Endothelial cell (in vitro differentiated cells): ENCODE measurements at regions not wholly inside any gene's neighbourhood (a gene's known extent, or its start where the extent isn't known, plus 50 kb on each side); places are given as distances from the start of the nearest gene placed in this dataset.
"Not testable (repeated sequence)": the region's sequence is repeated elsewhere in the genome, so short reads cannot be mapped to it uniquely, and the experiment has no call there.

Source experiments
- DNase-seq: peaks from one replicate; pipeline ENCODE4 v3.0.0; 2021; ENCODE audit warnings: low spot score
- H3K27ac Mint-ChIP-seq: one replicate; pipeline ENCODE4 v1.8.0; 2021; ENCODE audit warnings: mixed read lengths, inconsistent platforms; ENCODE audit not compliant: unreplicated experiment
- H3K27me3 Mint-ChIP-seq: one replicate; pipeline ENCODE4 v1.8.0; 2021; ENCODE audit warnings: mild to moderate bottlenecking, moderate library complexity, mixed read lengths, inconsistent platforms; ENCODE audit not compliant: unreplicated experiment
- H3K36me3 Mint-ChIP-seq: one replicate; pipeline ENCODE4 v1.8.0; 2021; ENCODE audit warnings: mild to moderate bottlenecking, low read depth, mixed read lengths, inconsistent platforms; ENCODE audit not compliant: unreplicated experiment
- H3K4me1 Mint-ChIP-seq: one replicate; pipeline ENCODE4 v1.8.0; 2021; ENCODE audit warnings: mild to moderate bottlenecking, mixed read lengths, inconsistent platforms; ENCODE audit not compliant: unreplicated experiment
- H3K4me3 Mint-ChIP-seq: one replicate; pipeline ENCODE4 v1.8.0; 2021; ENCODE audit warnings: mild to moderate bottlenecking, mixed read lengths, inconsistent platforms; ENCODE audit not compliant: unreplicated experiment
- H3K9me3 Mint-ChIP-seq: one replicate; pipeline ENCODE4 v1.8.0; 2021; ENCODE audit warnings: mixed read lengths, inconsistent platforms; ENCODE audit not compliant: unreplicated experiment
- TF ChIP-seq, protein P1 (sequence below): fragments of 200-600 bp; sonication (generic); IDR thresholded peaks from one replicate; pipeline ENCODE4 v1.5.0; 2021; ENCODE audit warnings: antibody characterized with exemption; ENCODE audit not compliant: unreplicated experiment

DNA sequence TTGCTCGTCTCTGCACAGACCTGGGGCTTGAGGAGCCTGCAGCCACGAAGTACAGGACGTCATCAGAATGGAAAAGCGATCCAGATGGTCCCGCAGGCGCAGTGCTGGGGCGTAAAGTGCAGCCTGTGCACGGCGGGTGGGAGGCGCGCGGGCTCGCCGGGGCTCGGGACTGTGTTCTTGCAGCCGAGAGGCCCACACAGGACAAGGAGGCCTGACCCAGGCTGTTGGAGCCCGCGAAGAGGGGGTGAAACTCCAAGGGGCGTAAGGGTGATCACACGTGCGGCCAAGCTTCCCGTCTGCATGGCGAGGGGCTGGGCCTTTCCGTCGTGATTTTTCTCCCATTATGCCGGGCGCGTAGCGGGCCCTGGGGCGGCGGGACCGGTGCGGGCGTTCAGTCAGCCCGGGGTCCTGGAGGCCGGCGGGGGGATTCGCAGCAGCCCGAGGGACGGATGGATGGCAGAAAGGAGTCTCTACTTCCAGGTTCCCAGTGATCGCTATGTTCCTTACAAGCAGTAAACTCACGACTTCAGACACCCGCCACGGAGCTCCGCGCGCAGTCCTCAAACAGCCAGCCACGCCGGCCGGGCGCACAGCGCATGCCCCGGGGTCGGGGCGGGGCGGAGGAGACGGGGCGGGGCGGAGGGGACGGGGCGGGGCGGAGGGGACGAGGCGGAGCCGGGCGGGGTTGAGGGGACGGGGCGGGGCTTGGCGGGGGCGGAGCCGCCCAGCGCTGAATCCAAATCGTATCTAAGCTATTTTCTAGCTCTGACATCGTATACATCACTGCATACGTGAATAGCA lies 141.0 kb upstream of the KCNJ18 start:
- Mint-ChIP-seq H3K4me3 (peak overlapping the region; percentile 77), H3K27ac (no peak overlapping the region), H3K4me1 (peaks cover 9% of the 10 kb centered on the region), H3K27me3 (peaks cover 4% of the 10 kb centered on the region), H3K9me3 (no peaks in the 10 kb centered on the region), H3K36me3 (no peaks in the 10 kb centered on the region)
- TF ChIP-seq, protein P1, sequence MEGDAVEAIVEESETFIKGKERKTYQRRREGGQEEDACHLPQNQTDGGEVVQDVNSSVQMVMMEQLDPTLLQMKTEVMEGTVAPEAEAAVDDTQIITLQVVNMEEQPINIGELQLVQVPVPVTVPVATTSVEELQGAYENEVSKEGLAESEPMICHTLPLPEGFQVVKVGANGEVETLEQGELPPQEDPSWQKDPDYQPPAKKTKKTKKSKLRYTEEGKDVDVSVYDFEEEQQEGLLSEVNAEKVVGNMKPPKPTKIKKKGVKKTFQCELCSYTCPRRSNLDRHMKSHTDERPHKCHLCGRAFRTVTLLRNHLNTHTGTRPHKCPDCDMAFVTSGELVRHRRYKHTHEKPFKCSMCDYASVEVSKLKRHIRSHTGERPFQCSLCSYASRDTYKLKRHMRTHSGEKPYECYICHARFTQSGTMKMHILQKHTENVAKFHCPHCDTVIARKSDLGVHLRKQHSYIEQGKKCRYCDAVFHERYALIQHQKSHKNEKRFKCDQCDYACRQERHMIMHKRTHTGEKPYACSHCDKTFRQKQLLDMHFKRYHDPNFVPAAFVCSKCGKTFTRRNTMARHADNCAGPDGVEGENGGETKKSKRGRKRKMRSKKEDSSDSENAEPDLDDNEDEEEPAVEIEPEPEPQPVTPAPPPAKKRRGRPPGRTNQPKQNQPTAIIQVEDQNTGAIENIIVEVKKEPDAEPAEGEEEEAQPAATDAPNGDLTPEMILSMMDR = no peak
- peak; percentile 82 for DNase-seq

DNA sequence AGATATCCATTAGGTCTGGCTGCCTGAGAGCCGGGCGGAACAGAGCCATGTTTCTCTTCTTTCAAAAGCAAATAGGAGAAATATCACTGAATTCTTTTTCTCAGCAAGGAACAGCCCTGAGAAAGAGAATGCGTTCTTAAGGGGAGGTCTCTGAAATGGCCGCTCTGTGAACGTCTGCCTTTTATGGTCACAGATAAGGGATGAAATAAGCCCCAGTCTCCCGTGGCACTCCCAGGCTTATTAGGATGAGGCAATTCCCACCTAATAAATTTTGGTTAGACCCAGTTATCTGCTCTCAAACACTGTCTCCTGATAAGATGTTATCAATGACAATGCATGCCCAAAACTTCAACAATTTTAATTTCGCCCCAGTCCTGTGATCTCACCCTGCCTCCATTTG lies 133.4 kb upstream of the KCNJ18 start:
- H3K36me3 Mint-ChIP-seq, H3K4me1 Mint-ChIP-seq, DNase-seq, H3K4me3 Mint-ChIP-seq, H3K27ac Mint-ChIP-seq, H3K27me3 Mint-ChIP-seq: not testable (repeated sequence)
- peaks cover 21% of the 10 kb centered on the region for H3K9me3 Mint-ChIP-seq

DNA sequence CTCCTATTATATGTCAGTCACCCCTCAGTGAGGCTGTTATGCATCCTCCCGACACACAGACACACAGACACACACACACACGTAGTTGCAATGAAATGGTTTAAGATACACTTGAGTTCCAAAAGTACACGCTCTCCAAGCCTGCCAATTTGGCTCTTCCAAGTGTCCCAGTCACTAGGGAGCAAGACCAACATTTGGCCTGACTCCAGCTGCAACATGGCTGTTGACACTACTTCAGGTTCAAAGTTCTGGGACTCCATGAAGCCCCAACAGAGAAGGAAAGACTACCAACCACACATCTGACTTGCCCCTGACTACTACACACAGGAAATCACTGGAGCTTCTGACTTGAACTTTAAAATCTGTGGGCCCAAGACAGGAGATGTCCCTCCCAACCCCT lies 128.1 kb upstream of the KCNJ18 start:
- no peaks in the 10 kb centered on the region for H3K27me3 Mint-ChIP-seq
- H3K9me3 Mint-ChIP-seq = peaks cover 27% of the 10 kb centered on the region
- TF ChIP-seq, protein P1 = no peak
- H3K36me3 Mint-ChIP-seq = peaks cover 4% of the 10 kb centered on the region
- H3K27ac Mint-ChIP-seq = no peak overlapping the region
- no peaks in the 10 kb centered on the region for H3K4me1 Mint-ChIP-seq
- DNase-seq = no peak
- H3K4me3 Mint-ChIP-seq = no peak overlapping the region

DNA sequence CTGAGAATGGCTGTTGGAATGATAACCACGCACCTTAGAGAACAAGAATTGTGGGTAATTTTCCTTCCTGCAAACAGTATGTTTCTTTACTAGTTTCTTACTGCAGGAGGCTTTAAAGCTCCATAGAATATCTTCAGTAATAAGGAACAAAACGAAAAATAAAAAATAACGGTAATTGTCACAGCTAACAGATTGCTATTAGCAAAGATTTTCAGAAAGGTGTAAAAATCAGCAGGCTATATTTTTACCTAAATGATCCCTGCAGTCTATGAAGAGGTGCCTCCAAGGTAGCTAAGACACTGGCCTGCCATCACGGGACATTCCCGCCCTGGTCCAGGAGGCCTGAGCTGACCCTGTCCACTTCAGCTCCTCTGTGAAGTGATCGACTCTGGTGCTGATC lies 127.6 kb upstream of the KCNJ18 start:
- not testable (repeated sequence) for H3K27me3 Mint-ChIP-seq, H3K36me3 Mint-ChIP-seq, H3K4me1 Mint-ChIP-seq, H3K4me3 Mint-ChIP-seq, DNase-seq, H3K27ac Mint-ChIP-seq
- H3K9me3 Mint-ChIP-seq = peaks cover 28% of the 10 kb centered on the region

DNA sequence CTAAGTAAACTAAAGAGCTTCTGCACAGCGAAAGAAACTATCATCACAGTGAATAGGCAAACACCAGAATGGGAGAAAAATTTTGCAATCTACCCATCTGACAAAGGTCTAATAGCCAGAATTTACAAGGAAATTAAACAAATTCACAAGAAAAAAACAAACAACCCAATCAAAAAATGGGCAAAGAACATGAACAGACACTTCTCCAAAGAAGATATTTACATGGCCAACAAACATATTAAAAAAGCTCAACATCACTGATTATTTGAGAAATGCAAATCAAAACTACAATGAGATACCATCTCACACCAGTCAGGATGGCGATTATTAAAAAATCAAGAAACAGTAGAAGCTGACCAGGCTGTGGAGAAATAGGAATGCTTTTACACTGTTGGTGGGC lies 121.9 kb upstream of the KCNJ18 start:
- not testable (repeated sequence) for H3K27ac Mint-ChIP-seq, H3K4me3 Mint-ChIP-seq, H3K4me1 Mint-ChIP-seq, H3K27me3 Mint-ChIP-seq, DNase-seq
- peaks cover 29% of the 10 kb centered on the region for H3K9me3 Mint-ChIP-seq
- peaks cover 13% of the 10 kb centered on the region for H3K36me3 Mint-ChIP-seq

DNA sequence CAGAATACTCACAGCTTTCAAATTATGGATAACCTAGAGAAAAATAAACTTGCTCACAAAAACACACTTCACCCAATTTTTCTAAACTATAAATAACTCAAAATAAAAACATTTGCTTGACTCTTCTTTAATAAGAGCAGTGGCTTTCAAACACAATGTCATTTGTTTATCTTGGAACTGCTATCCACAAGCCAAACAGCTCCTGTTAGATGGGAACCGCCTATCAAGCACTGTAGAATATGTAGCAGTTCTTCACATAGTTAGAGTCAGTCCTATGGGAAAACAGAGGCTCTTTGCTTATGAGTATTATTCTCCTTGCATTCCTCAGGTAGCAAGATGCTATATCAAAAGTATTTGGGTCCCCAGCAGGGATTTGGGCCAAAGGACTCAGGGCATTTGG lies 120.2 kb upstream of the KCNJ18 start:
- not testable (repeated sequence) for H3K4me1 Mint-ChIP-seq
- peaks cover 27% of the 10 kb centered on the region for H3K9me3 Mint-ChIP-seq

DNA sequence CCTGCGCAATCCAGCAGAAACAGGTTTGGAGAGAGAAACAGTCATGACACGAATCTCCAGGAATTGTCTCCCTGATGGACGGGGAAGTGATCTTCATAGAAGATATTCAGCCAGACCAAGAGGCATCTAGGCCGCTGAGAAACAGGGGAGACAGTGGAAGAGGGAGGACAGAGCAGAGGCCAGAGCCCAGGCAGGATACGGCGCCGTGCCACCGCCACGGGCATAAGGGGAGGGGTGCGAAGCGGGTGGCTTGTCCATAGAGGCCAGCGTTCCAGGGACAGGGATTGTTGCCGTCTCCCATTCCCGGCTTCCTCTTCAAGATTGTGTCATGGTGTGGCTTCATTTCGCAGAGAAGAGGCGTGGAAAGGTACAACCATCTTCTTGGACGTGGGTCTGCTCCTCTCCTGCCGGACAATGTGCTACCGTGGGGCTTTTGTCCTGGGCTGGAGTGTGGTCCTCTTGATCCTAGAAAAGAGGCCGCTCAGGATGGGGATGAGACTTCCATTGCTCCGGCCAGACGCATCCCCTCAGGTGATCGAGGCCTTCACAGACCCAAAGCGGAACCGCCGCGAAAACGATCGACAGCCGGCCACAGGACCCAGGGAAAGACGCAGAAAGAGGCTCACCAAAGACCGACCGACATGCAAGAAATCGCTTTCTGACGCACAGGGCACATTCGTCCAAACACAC lies 118.9 kb upstream of the KCNJ18 start:
- not testable (repeated sequence) for DNase-seq, H3K27me3 Mint-ChIP-seq, H3K4me1 Mint-ChIP-seq, H3K27ac Mint-ChIP-seq
- H3K9me3 Mint-ChIP-seq = peaks cover 31% of the 10 kb centered on the region
- H3K36me3 Mint-ChIP-seq = peaks cover 13% of the 10 kb centered on the region
- peak overlapping the region; percentile 21 for H3K4me3 Mint-ChIP-seq

More for the DNA sequence above, 120.2 kb upstream of the KCNJ18 start:
- H3K27ac Mint-ChIP-seq, H3K27me3 Mint-ChIP-seq, DNase-seq, H3K4me3 Mint-ChIP-seq: not testable (repeated sequence)
- peaks cover 13% of the 10 kb centered on the region for H3K36me3 Mint-ChIP-seq
